ENCODE measurements at regions not wholly inside any gene's neighbourhood (a gene's known extent, or its start where the extent isn't known, plus 50 kb on each side); places are given as distances from the start of the nearest gene placed in this dataset.

GRCh38 chr11:69909561-69910518 lies 90.6 kb upstream of the FGF3 start:
- TF ChIP-seq POLR2AphosphoS5 (IDR thresholded peaks at IDR 0.05; ENCODE audit: low read depth, low read length) (no peak), TAF1 (IDR thresholded peaks at IDR 0.05; ENCODE audit: borderline replicate concordance, low read depth, low read length) (no peak), POLR2A (IDR thresholded peaks at IDR 0.05; ENCODE audit: low read depth, low read length) (no peak)
